OCI-LY3 (cell line): ENCODE measurements at regions not wholly inside any gene's neighbourhood (a gene's known extent, or its start where the extent isn't known, plus 50 kb on each side); places are given as distances from the start of the nearest gene placed in this dataset.

Source experiments
- H2AFZ ChIP-seq: fragments of 200-600, 300-600 bp; shearing (Covaris generic); 2 replicates; pipeline ENCODE4 v1.6.0; 2014; ENCODE audit warnings: antibody characterized with exemption, low read depth, low read length
- H3K27ac ChIP-seq: fragments of 200-600, 300-600 bp; sonication (generic); 2 replicates; pipeline ENCODE4 v1.5.1; 2014; ENCODE audit warnings: mild to moderate bottlenecking, low read length, moderate library complexity, mixed read lengths
- H3K27me3 ChIP-seq: fragments of 200-600, 300-600 bp; sonication (generic); 2 replicates; pipeline ENCODE4 v1.6.1; 2014; ENCODE audit warnings: low read depth, low read length, mixed read lengths
- H3K36me3 ChIP-seq: fragments of 200-600, 300-600 bp; sonication (generic); replicated peaks from 2 replicates; pipeline ENCODE3; 2014; ENCODE audit warnings: low read depth, low read length, mixed read lengths
- H3K4me1 ChIP-seq: fragments of 300-600, 200-600 bp; sonication (generic); 2 replicates; pipeline ENCODE4 v1.6.1; 2014; ENCODE audit warnings: low read length, mixed read lengths
- H3K4me2 ChIP-seq: fragments of 200-600, 300-600 bp; sonication (generic); 2 replicates; pipeline ENCODE4 v1.6.1; 2014; ENCODE audit warnings: low read length, mixed read lengths
- H3K4me3 ChIP-seq: fragments of 300-600, 200-600 bp; sonication (generic); 2 replicates; pipeline ENCODE4 v1.5.1; 2014; ENCODE audit warnings: antibody characterized with exemption, mild to moderate bottlenecking, low read length, moderate library complexity
- H3K79me2 ChIP-seq: fragments of 300-600, 200-600 bp; shearing (Covaris generic); 2 replicates; pipeline ENCODE4 v1.6.1; 2014; ENCODE audit warnings: mild to moderate bottlenecking, low read length, mixed read lengths
- H3K9ac ChIP-seq: fragments of 300-600, 200-600 bp; shearing (Covaris generic); 2 replicates; pipeline ENCODE4 v1.6.0; 2014; ENCODE audit warnings: mild to moderate bottlenecking, low read length, moderate library complexity
- H3K9me3 ChIP-seq: fragments of 200-600, 300-600 bp; shearing (Covaris generic); 2 replicates; pipeline ENCODE4 v1.6.1; 2014; ENCODE audit warnings: low read length, mixed read lengths; ENCODE audit not compliant: insufficient read depth
- H4K20me1 ChIP-seq: fragments of 200-600, 300-600 bp; sonication (generic); 2 replicates; pipeline ENCODE4 v1.6.1; 2016; ENCODE audit warnings: low read length, mixed read lengths; ENCODE audit not compliant: insufficient read depth
- EZH2phosphoT487 ChIP-seq: fragments of 200-600 bp; shearing (Covaris generic); IDR thresholded peaks from 2 replicates; pipeline ENCODE4 v1.6.1; 2018; ENCODE audit warnings: antibody characterized with exemption, mixed run types, low read depth
- TF ChIP-seq, protein P1 (sequence below): fragments of 200-600, 300-600 bp; sonication (generic); IDR thresholded peaks from 2 replicates; pipeline ENCODE4 v1.5.1; 2014; ENCODE audit warnings: antibody characterized with exemption, low read length, low read depth

DNA sequence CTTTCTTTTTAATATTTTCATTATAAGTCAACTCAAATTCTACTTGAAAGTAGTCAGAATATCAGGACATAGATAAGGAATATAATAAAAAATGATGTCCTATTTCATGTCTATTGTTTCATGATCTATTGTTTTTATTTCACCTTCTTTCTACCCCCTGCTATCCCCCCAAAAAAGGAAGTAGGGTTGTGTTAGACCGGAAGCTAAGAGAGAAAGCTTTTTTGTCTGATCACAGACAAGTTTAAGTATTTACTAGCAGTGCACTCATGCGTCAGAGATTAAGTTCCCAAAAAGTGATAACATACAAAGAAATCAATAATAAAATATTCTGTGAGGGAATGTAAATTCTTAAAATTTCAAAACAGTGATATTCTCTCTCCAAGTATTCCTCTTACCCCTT, 447.1 kb upstream of the CNTNAP5 start:
- Histone ChIP-seq H3K36me3 (no peaks in the 10 kb centered on the region), H3K27ac (no peak overlapping the region), H3K4me2 (no peak overlapping the region), H4K20me1 (no peaks in the 10 kb centered on the region), H3K9ac (no peak overlapping the region), H3K27me3 (no peaks in the 10 kb centered on the region), H2AFZ (no peak overlapping the region), H3K9me3 (no peaks in the 10 kb centered on the region), H3K4me3 (no peak overlapping the region), H3K4me1 (no peaks in the 10 kb centered on the region), H3K79me2 (no peaks in the 10 kb centered on the region)
- TF ChIP-seq, protein P1, sequence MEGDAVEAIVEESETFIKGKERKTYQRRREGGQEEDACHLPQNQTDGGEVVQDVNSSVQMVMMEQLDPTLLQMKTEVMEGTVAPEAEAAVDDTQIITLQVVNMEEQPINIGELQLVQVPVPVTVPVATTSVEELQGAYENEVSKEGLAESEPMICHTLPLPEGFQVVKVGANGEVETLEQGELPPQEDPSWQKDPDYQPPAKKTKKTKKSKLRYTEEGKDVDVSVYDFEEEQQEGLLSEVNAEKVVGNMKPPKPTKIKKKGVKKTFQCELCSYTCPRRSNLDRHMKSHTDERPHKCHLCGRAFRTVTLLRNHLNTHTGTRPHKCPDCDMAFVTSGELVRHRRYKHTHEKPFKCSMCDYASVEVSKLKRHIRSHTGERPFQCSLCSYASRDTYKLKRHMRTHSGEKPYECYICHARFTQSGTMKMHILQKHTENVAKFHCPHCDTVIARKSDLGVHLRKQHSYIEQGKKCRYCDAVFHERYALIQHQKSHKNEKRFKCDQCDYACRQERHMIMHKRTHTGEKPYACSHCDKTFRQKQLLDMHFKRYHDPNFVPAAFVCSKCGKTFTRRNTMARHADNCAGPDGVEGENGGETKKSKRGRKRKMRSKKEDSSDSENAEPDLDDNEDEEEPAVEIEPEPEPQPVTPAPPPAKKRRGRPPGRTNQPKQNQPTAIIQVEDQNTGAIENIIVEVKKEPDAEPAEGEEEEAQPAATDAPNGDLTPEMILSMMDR, result no peak
- TF ChIP-seq EZH2phosphoT487, result no peak

- Histone ChIP-seq H3K36me3 (no peaks in the 10 kb centered on the region), H3K27me3 (no peaks in the 10 kb centered on the region), H3K79me2 (no peaks in the 10 kb centered on the region), H3K4me2 (no peak overlapping the region), H3K4me3 (no peak overlapping the region), H3K9ac (no peak overlapping the region), H2AFZ (no peak overlapping the region), H3K27ac (no peak overlapping the region), H3K9me3 (no peaks in the 10 kb centered on the region), H3K4me1 (peaks cover 29% of the 10 kb centered on the region), H4K20me1 (no peaks in the 10 kb centered on the region)
- TF ChIP-seq, protein P1, result no peak
- no peak for TF ChIP-seq EZH2phosphoT487
These were observed 428.5 kb upstream of the CNTNAP5 start for GRCh38 chr2:123596621-123597020.

- no peaks in the 10 kb centered on the region for H3K79me2 ChIP-seq
- H3K4me3 ChIP-seq, result no peak overlapping the region
- H3K27ac ChIP-seq, result no peak overlapping the region
- no peaks in the 10 kb centered on the region for H3K9me3 ChIP-seq
- peak overlapping the region; percentile 31 for H3K4me2 ChIP-seq
- no peaks in the 10 kb centered on the region for H3K36me3 ChIP-seq
- no peaks in the 10 kb centered on the region for H4K20me1 ChIP-seq
- peaks cover 29% of the 10 kb centered on the region for H3K4me1 ChIP-seq
- peak overlapping the region; percentile 51; the same call in 1 of the 2 replicates for H2AFZ ChIP-seq
- TF ChIP-seq, protein P1, result no peak
- TF ChIP-seq EZH2phosphoT487, result no peak
- H3K27me3 ChIP-seq, result no peaks in the 10 kb centered on the region
- no peak overlapping the region for H3K9ac ChIP-seq
These were observed 427.1 kb upstream of the CNTNAP5 start for GRCh38 chr2:123597988-123598387.

- no peak overlapping the region for H3K27ac ChIP-seq
- no peaks in the 10 kb centered on the region for H3K79me2 ChIP-seq
- no peaks in the 10 kb centered on the region for H4K20me1 ChIP-seq
- H2AFZ ChIP-seq, result no peak overlapping the region
- H3K36me3 ChIP-seq, result no peaks in the 10 kb centered on the region
- no peaks in the 10 kb centered on the region for H3K4me1 ChIP-seq
- no peak overlapping the region for H3K4me3 ChIP-seq
- no peak overlapping the region for H3K9ac ChIP-seq
- H3K27me3 ChIP-seq, result no peaks in the 10 kb centered on the region
- TF ChIP-seq EZH2phosphoT487, result no peak
- no peak overlapping the region for H3K4me2 ChIP-seq
- no peaks in the 10 kb centered on the region for H3K9me3 ChIP-seq
These were observed 418.5 kb upstream of the CNTNAP5 start for GRCh38 chr2:123606631-123607030.

- H3K9me3 ChIP-seq, result no peaks in the 10 kb centered on the region
- no peaks in the 10 kb centered on the region for H3K79me2 ChIP-seq
- H2AFZ ChIP-seq, result no peak overlapping the region
- H3K4me2 ChIP-seq, result no peak overlapping the region
- H3K27me3 ChIP-seq, result no peaks in the 10 kb centered on the region
- H3K36me3 ChIP-seq, result no peaks in the 10 kb centered on the region
- no peaks in the 10 kb centered on the region for H4K20me1 ChIP-seq
- H3K27ac ChIP-seq, result no peak overlapping the region
- no peak overlapping the region for H3K9ac ChIP-seq
- no peak for TF ChIP-seq EZH2phosphoT487
- TF ChIP-seq, protein P1, result no peak
- no peak overlapping the region for H3K4me3 ChIP-seq
- no peaks in the 10 kb centered on the region for H3K4me1 ChIP-seq
These were observed 416.0 kb upstream of the CNTNAP5 start for GRCh38 chr2:123609077-123609476.
